B cell (primary cell): ENCODE measurements at regions not wholly inside any gene's neighbourhood (a gene's known extent, or its start where the extent isn't known, plus 50 kb on each side); places are given as distances from the start of the nearest gene placed in this dataset.

Experiments
- ATAC-seq: fragments of 200-7000 bp; cut with Tn5 transposase; one replicate; pipeline ENCODE4 v1.10.0; 2021; ENCODE audit warnings: low read depth, mild to moderate bottlenecking, moderate number of reproducible peaks, moderate library complexity
- CTCF ChIA-PET: fragments of 350-600 bp; sonication (Branson Sonifier 250); formaldehyde crosslinking; loops from one replicate; lab custom pipeline; 2021; ENCODE audit warnings: antibody characterized with exemption, inconsistent platforms; lab: Charles Lee
- POLR2A ChIA-PET: fragments of 350-600 bp; sonication (Branson Sonifier 250); formaldehyde crosslinking; loops from one replicate; lab custom pipeline; 2021; ENCODE audit warnings: antibody characterized with exemption; lab: Charles Lee
- DNase-seq: peaks from one replicate; pipeline ENCODE4 v3.0.0; 2013
- H2AFZ ChIP-seq: 2 replicates; pipeline ENCODE4 v1.6.1; 2012; ENCODE audit warnings: mild to moderate bottlenecking, low read depth, low read length; ENCODE audit not compliant: insufficient read depth, poor library complexity, severe bottlenecking
- H3K27ac ChIP-seq, 2 donors: 1 replicate in 1 of 2; 2 replicates in 1 of 2; pipeline ENCODE4 v1.5.1; 2012 to 2013; ENCODE audit warnings: low read length in 2 of 2, mild to moderate bottlenecking in 2 of 2, moderate library complexity in 1 of 2
- H3K27me3 ChIP-seq, 4 experiments: fragments of 200-600 bp in 1 of 4; sonication (generic) in 1 of 4; replicated peaks in 1 of 4; 1 replicate in 2 of 4; 2 replicates in 2 of 4; pipeline versions ENCODE4 v1.6.1 to v1.7.0; 2013 to 2016; ENCODE audit warnings: low read length in 3 of 4, mild to moderate bottlenecking in 2 of 4, mixed read lengths in 1 of 4, moderate library complexity in 1 of 4; ENCODE audit not compliant: insufficient read depth in 4 of 4, control insufficient read depth in 3 of 4; ENCODE audit errors: control extremely low read depth in 1 of 4
- H3K36me3 ChIP-seq, 2 experiments: replicated peaks in 1 of 2; 1 replicate in 1 of 2; 2 replicates in 1 of 2; pipeline versions ENCODE4 v1.6.1 to v1.7.1; 2013; ENCODE audit warnings: low read length in 1 of 2; ENCODE audit not compliant: insufficient read depth in 2 of 2, control insufficient read depth in 1 of 2; ENCODE audit errors: control extremely low read depth in 1 of 2, extremely low read depth in 1 of 2
- H3K4me1 ChIP-seq, 2 donors: fragments of 200-600 bp in 1 of 2; sonication (generic) in 1 of 2; 1 replicate in 1 of 2; 2 replicates in 1 of 2; pipeline versions ENCODE4 v1.5.1 to v1.6.1; 2013 to 2017; ENCODE audit warnings: low read length in 2 of 2; ENCODE audit not compliant: control insufficient read depth in 2 of 2, insufficient read depth in 2 of 2
- H3K4me2 ChIP-seq: replicated peaks from 2 replicates; pipeline ENCODE3; 2012; ENCODE audit warnings: mild to moderate bottlenecking, low read depth, low read length; ENCODE audit not compliant: poor library complexity, severe bottlenecking
- H3K4me3 ChIP-seq, 5 experiments: fragments of 200-600 bp in 1 of 5; sonication (generic) in 1 of 5; 1 replicate in 3 of 5; 2 replicates in 2 of 5; pipeline versions ENCODE4 v1.5.1 to v1.7.0; 2011 to 2016; ENCODE audit warnings: low read length in 4 of 5, mild to moderate bottlenecking in 4 of 5, low read depth in 2 of 5, control low read depth in 1 of 5, moderate library complexity in 1 of 5; ENCODE audit not compliant: insufficient read depth in 1 of 5; ENCODE audit errors: control extremely low read depth in 1 of 5, extremely low read depth in 1 of 5
- H3K79me2 ChIP-seq: fragments of 200-600 bp; sonication (generic); one replicate; pipeline ENCODE4 v1.6.0; 2016; ENCODE audit warnings: low read length; ENCODE audit not compliant: control insufficient read depth, insufficient read depth
- H3K9ac ChIP-seq: fragments of 200-600 bp; sonication (generic); 2 replicates; pipeline ENCODE4 v1.6.1; 2017; ENCODE audit warnings: mild to moderate bottlenecking, low read length, moderate library complexity
- H3K9me3 ChIP-seq, 3 donors: one replicate each; pipeline versions ENCODE4 v1.6.1 to v1.7.1; 2013; ENCODE audit warnings: low read length in 2 of 3; ENCODE audit not compliant: control insufficient read depth in 2 of 3, insufficient read depth in 1 of 3; ENCODE audit errors: control extremely low read depth in 1 of 3
- H4K20me1 ChIP-seq: 2 replicates; pipeline ENCODE4 v1.6.0; 2012; ENCODE audit warnings: mild to moderate bottlenecking, low read length; ENCODE audit not compliant: insufficient read depth, control insufficient read depth, poor library complexity, severe bottlenecking
- H3K27ac Mint-ChIP-seq: one replicate; pipeline ENCODE4 v1.8.0; 2021; ENCODE audit warnings: mixed read lengths
- H3K27me3 Mint-ChIP-seq: one replicate; pipeline ENCODE4 v1.8.0; 2021; ENCODE audit warnings: mixed read lengths
- H3K4me1 Mint-ChIP-seq: one replicate; pipeline ENCODE4 v1.8.0; 2021; ENCODE audit warnings: mixed read lengths
- H3K4me3 Mint-ChIP-seq: one replicate; pipeline ENCODE4 v1.8.0; 2021; ENCODE audit warnings: mixed read lengths
- H3K9me3 Mint-ChIP-seq: one replicate; pipeline ENCODE4 v1.8.0; 2022; ENCODE audit warnings: mixed read lengths; ENCODE audit not compliant: insufficient read depth
- EZH2 ChIP-seq: IDR thresholded peaks from 2 replicates; pipeline ENCODE4 v1.6.1; 2012; ENCODE audit warnings: borderline replicate concordance, low read depth, mild to moderate bottlenecking, moderate library complexity, low read length; ENCODE audit not compliant: insufficient read depth, poor library complexity, severe bottlenecking
- WGBS: methylation state at CpG from one replicate; pipeline ENCODE4 v1.1.5; 2013; ENCODE audit warnings: missing lambda C conversion rate; ENCODE audit not compliant: insufficient coverage; 5-methylcytosine and 5-hydroxymethylcytosine counted together
- intact Hi-C: fragments of 100-400 bp; cut with micrococcal nuclease; formaldehyde crosslinking; loops from one replicate; pipeline ENCODE4 v1.10.0; 2022
- TF ChIP-seq, protein P1 (sequence below): fragments of 200-600 bp; IDR thresholded peaks from one replicate; pipeline ENCODE4 v1.8.0; 2022; ENCODE audit warnings: antibody characterized with exemption, mild to moderate bottlenecking

DNA sequence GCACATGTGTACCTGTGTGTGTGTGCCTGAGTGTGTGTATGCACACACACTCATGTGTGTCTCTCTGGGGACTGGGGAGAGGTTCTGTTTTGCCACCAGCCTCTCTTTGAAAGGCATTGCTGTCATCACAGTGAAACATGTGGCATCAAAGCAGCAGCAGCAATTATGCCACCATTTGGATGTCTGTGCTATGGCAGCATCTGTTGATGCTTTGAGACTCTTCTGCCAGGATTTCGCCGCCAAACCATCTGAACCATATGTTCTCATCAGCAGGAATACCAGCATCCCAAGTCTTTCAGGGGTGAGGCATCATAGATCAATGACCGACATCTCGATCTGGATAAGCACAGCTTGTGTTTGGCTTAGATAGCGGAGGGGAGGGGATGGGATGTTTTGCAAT lies 168.6 kb downstream of the FAT3 start:
- no peak overlapping the region for H3K4me2 ChIP-seq
- H3K4me3 ChIP-seq: no peak overlapping the region
- no peak overlapping the region for H3K4me3 Mint-ChIP-seq
- no peaks in the 10 kb centered on the region for H3K27me3 Mint-ChIP-seq
- no peaks in the 10 kb centered on the region for H4K20me1 ChIP-seq
- H3K9ac ChIP-seq: no peak overlapping the region
- intact Hi-C loops: no loop called here
- H3K9me3 ChIP-seq: no peaks in the 10 kb centered on the region
- no peaks in the 10 kb centered on the region for H3K4me1 ChIP-seq
- H3K36me3 ChIP-seq: no peaks in the 10 kb centered on the region
- no peak overlapping the region for H3K27ac Mint-ChIP-seq
- no peaks in the 10 kb centered on the region for H3K4me1 Mint-ChIP-seq
- DNase-seq (no peak), ATAC-seq (no peak)
- no peaks in the 10 kb centered on the region for H3K27me3 ChIP-seq
- no peak overlapping the region for H2AFZ ChIP-seq
- no peaks in the 10 kb centered on the region for H3K79me2 ChIP-seq
- no peaks in the 10 kb centered on the region for H3K9me3 Mint-ChIP-seq
- ChIA-PET CTCF (no interaction called here), POLR2A (no interaction called here)
- TF ChIP-seq, protein P1, sequence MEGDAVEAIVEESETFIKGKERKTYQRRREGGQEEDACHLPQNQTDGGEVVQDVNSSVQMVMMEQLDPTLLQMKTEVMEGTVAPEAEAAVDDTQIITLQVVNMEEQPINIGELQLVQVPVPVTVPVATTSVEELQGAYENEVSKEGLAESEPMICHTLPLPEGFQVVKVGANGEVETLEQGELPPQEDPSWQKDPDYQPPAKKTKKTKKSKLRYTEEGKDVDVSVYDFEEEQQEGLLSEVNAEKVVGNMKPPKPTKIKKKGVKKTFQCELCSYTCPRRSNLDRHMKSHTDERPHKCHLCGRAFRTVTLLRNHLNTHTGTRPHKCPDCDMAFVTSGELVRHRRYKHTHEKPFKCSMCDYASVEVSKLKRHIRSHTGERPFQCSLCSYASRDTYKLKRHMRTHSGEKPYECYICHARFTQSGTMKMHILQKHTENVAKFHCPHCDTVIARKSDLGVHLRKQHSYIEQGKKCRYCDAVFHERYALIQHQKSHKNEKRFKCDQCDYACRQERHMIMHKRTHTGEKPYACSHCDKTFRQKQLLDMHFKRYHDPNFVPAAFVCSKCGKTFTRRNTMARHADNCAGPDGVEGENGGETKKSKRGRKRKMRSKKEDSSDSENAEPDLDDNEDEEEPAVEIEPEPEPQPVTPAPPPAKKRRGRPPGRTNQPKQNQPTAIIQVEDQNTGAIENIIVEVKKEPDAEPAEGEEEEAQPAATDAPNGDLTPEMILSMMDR: no peak
- TF ChIP-seq EZH2: no peak
- 83% methylated on average over 3 of the region's 5 CpGs for WGBS
- H3K27ac ChIP-seq: no peak overlapping the region

DNA sequence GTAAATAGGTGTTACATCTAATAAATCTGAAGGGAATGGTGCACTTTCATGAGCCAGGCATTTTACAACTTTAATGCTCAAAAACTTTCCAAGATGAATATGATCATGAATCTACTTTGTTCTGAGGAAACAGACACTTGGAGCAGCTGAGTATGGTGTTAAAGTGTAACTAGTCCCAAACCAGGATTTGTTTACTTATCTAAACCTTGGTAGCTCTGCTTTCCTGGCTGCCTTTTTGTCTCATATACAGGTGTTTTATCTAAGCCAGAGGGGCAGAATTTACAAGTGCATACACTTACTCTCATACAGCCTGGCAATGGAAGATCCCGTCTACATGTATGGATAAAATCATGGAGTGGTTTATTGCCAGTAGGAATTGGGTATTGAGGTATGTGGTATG lies 171.5 kb downstream of the FAT3 start:
- 100% methylated on average over 1 of the region's 1 CpG for WGBS
- no peak overlapping the region for H2AFZ ChIP-seq
- Mint-ChIP-seq H3K27me3 (no peaks in the 10 kb centered on the region), H3K9me3 (no peaks in the 10 kb centered on the region), H3K27ac (no peak overlapping the region), H3K4me1 (no peaks in the 10 kb centered on the region), H3K4me3 (no peak overlapping the region)
- no peak overlapping the region for H3K9ac ChIP-seq
- DNase-seq (no peak), ATAC-seq (no peak)
- H3K4me1 ChIP-seq: no peaks in the 10 kb centered on the region
- H3K36me3 ChIP-seq: no peaks in the 10 kb centered on the region
- H3K27me3 ChIP-seq: no peaks in the 10 kb centered on the region
- no peaks in the 10 kb centered on the region for H4K20me1 ChIP-seq
- intact Hi-C loops: no loop called here
- TF ChIP-seq EZH2: no peak
- TF ChIP-seq, protein P1: no peak
- H3K4me3 ChIP-seq: no peak overlapping the region
- H3K27ac ChIP-seq: no peak overlapping the region
- CTCF ChIA-PET: no interaction called here
- POLR2A ChIA-PET: no interaction called here
- H3K4me2 ChIP-seq: no peak overlapping the region
- no peaks in the 10 kb centered on the region for H3K9me3 ChIP-seq
- no peaks in the 10 kb centered on the region for H3K79me2 ChIP-seq
